Liver (tissue), 3 donors: ENCODE measurements at regions not wholly inside any gene's neighbourhood (a gene's known extent, or its start where the extent isn't known, plus 50 kb on each side); places are given as distances from the start of the nearest gene placed in this dataset.

Experiments used
- ATF3 ChIP-seq: IDR thresholded peaks from 2 replicates; pipeline ENCODE4 v1.6.1; 2016; ENCODE audit warnings: antibody characterized with exemption
- CTCF ChIP-seq: fragments of 150-350 bp; IDR thresholded peaks from 2 replicates; pipeline ENCODE4 v1.5.1; 2017; ENCODE audit warnings: improper control_type of control experiment, low read depth, low read length; ENCODE audit not compliant: missing input control
- FOXA2 ChIP-seq: IDR thresholded peaks from 2 replicates; pipeline ENCODE4 v1.6.1; 2016; ENCODE audit warnings: antibody characterized with exemption
- JUND ChIP-seq, 2 donors: IDR thresholded peaks; 2 replicates each; pipeline ENCODE4 v1.6.1; 2016; ENCODE audit warnings: antibody characterized with exemption in 2 of 2
- MAX ChIP-seq: IDR thresholded peaks from 2 replicates; pipeline ENCODE4 v1.6.1; 2016; ENCODE audit warnings: antibody characterized with exemption
- REST ChIP-seq: IDR thresholded peaks from 2 replicates; pipeline ENCODE4 v1.6.1; 2016; ENCODE audit warnings: antibody characterized with exemption, mild to moderate bottlenecking
- YY1 ChIP-seq: IDR thresholded peaks from 2 replicates; pipeline ENCODE4 v1.6.1; 2016; ENCODE audit warnings: antibody characterized with exemption, mild to moderate bottlenecking
- donor health status: healthy.
- donor health status: healthy.

GRCh38 chr5:17402289-17403121, 95.5 kb upstream of the TAF11L2 start:
- TF ChIP-seq CTCF, result no peak
- TF ChIP-seq YY1, result no peak
- TF ChIP-seq ATF3, result no peak
- TF ChIP-seq MAX, result no peak
- no peak for TF ChIP-seq REST
- TF ChIP-seq FOXA2, result no peak
- TF ChIP-seq JUND (IDR thresholded peaks at IDR 0.05), result no peak
